Fibroblast of skin of right biceps (primary cell): ENCODE measurements at regions not wholly inside any gene's neighbourhood (a gene's known extent, or its start where the extent isn't known, plus 50 kb on each side); places are given as distances from the start of the nearest gene placed in this dataset.
A peak's percentile ranks its signal among the peaks of the same experiment; 100 is the strongest.

Experiments
- DNase-seq: peaks from one replicate; pipeline ENCODE4 v3.0.0-alpha.2; 2013

DNA sequence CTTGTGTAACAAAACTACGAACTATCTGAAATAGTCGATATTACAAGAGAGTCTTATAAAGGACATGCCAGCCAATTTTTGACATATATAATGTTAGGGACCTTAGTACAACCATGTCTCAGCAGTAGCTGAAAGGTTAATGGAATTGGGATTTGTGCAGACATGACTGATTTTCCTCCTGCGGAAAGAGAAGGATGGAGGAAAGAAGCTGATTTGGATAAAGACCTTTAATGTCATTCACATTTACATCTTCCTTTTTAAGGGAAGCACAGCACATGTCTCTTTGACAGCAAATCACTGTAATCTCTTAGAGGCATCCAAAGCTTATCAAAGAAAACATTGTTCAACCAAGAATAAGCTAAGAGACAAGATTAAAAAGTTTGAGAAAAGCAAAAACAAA, 1976.2 kb upstream of the IGFBP7 start:
- DNase-seq = no peak

DNA sequence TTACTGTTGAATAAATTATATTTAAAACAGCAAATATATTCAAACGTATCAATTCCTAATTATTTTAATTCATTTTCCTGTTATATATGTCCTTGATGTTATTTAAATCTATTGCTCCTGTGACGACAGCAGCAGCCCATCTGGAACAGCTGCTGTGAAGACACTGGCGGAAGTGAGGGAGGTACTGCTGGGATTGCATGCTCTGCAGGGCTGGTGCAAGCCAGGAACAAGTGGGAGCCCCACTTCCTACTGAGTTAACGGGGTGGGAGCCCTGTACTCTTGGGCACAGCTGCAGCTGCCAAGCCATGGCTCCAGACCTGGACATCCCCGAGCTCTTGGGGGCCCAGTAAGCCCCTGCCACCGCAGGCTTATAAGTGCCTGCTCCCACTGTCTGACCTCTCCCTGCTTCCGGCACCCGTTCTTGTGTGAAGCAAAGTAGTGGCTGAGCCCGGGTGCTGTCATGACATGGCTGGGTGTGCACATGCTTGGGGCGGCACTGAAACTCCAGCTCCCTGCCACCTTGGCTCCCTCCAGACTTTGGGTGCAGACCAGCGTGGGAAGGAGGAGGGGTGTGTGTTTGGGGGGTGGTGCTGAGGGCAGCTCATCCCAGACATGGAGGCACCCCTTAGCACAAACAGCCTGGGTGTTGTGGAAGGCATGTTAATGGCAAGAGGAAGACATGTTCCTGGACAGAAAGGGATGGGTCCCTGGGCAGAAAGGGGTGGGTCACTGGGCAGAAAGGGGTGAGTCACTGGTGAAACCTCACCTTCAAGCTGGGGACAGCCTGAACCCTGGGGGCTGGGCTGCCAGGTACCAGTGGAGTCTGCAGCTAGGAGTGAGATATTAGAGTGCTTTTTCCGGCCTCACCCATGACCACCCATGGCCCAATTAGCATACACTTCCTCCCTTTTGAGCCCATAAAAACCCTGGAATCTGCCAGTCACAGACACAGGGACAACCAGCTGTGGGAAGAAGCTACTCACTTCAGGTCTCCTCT, 1981.3 kb upstream of the IGFBP7 start:
- DNase-seq = no peak

DNA sequence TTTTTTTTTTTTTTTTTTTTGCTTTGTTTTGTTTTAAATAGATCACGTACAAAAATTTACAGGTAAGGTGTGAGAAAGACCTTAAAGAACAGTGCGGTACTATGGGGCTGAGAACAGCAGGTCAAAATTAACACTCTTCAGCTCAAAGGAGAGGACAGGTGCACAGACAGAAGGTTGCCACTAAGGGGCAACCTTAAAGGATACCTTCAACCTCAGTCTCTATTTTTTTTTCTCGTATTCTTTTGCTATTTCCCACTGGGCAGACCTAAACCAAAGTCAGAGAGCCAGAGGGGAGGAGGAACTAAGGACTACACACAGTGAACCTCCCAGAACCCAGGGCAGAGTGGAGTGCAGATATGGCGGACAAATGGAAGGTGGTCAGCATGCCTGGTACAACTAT, 1984.3 kb upstream of the IGFBP7 start:
- no peak for DNase-seq

DNA sequence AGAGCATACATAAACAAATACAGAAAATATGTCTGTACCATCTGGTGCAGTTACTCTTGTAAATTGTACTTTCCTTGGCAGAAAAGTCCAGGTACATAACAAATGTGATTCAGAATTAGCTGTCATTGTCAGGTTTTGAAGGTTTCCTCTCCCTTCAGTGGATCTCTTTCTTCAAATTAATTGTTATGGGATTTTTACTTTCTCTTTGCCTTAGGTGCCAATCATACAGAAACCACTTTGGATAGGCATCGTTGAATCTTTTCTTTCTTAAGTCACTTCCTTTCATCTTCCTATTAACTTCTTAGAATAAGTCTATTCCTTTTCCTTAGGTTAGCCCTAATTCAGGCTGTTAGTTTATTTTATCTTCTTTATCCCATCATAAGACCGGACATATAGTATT, 1992.1 kb upstream of the IGFBP7 start:
- no peak for DNase-seq

DNA sequence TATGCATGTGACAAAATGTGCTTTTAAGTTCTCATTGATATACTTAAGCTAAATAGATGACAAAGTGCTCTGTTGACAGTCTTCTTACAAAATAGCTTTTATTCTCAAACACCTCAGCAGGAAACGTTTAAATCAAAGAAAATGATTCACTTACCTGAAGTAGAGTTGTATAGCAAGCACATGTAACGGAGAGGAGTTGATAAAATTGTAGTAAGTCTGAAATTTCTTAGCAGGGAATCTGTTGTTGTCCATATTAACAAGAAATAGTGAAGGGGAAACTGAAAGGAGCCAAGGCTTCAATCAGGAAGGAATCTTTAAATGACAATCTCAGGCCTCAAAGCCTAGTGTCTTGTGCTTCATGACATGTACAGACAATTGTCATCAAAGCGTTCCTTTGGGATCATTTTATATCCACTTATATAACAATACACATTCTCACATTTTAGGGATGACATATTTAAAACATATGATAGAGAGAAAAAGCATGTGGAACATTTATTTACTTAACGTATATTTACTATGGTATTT, 2010.2 kb upstream of the IGFBP7 start:
- DNase-seq = no peak

DNA sequence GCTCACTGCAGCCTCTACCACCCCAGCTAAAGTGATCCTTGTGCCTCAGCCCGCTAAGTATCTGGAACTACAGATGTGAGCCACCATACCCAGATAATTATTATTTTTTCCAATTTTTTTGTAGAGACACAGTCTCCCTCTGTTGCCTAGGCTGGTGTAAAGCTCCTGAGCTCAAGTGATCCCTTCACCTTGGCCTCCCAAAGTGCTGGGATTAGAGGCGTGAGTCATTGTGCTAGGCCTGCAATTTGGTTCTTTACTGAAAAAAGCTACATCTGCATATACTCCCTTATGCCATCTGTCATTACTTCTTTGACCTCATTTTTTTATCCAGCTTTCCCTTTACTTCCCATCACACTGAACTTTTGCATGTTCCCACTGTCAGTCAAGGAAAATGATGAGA, 2012.4 kb upstream of the IGFBP7 start:
- no peak for DNase-seq

DNA sequence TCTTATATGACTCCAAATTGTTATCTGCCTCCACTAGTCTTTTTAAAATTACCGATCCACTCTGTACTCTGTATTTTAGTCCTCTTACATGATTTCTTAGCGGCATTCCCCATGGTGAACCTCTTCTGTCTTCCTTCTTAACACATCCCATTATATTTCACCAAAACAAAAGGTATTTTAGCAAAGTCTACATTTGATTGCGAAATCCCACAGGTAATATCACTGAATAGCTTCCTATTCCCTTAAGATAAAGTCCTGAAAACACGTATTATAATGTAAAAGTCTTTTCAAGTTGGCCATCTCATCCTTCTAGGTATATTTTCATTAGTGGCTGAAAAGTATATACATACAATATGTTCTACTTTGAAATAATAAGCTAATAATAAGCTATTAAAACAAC, 2016.0 kb upstream of the IGFBP7 start:
- no peak for DNase-seq

DNA sequence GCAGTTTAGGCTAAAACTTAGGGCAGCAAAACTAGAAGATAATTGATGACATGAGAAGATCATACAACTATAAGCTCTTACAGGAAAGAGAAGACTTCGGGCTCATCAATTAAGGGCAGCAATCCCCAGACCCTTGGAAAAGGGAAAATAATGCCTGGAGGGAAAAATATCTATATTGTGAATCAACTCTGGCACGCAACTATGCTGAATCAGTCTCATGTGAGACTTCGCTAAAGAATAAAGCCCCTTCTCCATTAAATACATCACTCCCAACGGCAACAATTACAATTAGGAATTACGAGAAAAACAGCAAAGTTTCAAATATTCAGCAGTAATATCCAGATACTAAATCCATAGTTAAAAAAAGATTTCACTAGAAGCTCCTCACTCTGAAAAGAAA, 2016.8 kb upstream of the IGFBP7 start:
- DNase-seq = no peak

DNA sequence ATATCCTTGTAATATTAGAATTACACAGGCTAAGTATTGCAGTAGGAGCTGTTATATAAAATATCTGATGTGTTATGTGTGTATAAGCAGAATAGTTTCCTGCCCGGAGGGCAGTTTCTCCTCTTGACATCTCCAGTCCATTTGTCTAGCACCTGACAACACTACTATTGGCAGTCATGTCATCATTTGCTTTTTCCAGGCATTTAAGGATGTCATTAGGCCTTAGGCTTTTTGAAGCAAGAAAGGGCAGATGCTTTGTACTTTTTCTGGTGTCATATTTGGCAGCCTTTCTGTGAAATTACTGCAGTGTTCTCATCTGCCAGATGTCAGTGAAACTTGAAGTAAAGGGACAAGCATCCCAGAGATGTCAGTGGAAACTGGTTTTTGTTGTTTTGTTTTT, 2017.6 kb upstream of the IGFBP7 start:
- DNase-seq = no peak

DNA sequence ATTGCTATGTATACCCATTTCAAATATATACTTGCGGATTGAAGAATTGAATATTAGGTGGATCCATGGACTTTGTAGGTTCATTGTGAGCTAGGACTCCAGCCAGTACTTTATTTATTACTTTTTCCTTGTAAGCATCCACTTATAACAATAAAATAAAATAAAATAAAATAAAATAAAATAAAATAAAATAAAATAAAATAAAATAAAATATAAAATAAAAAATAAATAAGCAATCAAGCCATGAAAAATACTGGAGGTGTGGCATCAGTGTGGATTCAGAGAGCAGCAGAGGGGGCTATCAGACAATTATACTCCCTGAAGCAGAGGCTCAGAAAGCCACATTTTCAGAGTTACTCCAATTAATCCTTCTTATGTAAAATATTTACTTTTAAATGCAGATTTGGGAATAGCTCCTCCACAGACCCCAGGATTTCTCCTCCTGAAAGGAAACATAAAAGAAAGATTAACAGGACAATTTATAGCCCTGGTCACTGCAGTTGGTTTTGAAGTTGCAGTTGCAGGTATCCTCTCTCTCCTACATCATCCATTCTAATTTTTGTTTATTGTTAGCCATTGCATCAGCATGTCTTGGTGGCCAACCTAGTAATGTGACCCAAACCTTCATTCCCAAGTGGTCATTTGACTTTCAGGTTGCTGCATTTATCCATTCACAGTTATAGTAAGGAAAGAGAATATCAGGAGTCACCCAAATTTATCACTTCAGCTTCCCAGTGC, 2025.2 kb upstream of the IGFBP7 start:
- DNase-seq = no peak

DNA sequence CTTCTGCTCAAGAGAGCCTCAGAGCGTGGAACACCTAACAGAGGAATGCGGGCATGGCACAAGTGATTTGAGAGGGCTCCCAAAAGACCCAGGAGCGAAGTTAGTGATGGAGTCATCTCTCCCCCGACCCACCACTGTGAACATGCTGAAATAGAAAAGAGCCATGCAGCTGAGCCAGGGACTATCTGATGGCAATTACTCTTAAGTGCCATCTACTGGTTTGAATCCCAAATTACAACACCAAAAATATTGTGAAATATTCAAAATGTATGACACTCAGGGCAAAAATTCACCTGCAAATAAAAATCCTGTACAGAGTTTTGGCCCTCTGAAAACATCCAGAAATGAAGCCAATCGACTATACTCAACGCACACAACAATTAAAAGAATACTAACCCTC, 2038.9 kb upstream of the ADGRL3 start:
- DNase-seq = no peak

DNA sequence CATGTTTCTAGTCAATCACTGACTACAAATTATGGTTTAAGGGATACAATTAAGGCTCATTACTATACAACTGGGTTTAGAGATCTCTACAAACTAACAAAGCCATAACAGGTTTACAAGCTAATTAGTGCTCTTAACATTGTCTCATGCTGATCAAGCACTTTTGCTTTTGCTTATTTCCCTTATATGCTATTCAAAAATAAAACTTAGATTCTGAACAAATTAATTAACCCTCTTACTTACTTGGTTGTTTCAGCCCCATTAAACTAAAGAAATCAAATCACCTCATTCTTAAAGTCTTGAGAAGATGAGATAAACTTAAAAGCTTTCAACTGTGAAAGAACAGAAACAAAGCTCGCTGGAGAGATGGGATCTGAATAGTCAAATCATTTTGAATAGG, 2024.5 kb upstream of the ADGRL3 start:
- no peak for DNase-seq

DNA sequence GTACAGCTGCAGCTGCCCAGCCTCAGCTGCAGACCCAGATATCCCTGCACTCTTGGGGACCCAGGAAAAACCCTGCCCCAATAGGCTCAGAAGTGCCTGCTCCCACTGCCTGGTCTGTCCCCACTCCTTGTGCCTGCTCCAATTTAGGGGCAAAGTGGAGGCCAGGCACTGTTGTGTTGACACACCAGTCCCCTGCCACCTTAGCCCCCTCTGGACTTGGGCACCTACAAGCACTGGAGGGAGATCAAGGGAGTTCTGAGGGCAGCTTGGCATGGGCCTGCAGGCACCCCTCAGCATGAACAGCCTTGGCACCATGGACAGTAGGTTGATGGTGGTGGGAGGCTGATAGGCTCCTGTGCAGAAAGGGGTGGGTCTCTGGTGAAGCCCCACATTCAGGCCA, 2020.8 kb upstream of the ADGRL3 start:
- no peak for DNase-seq

DNA sequence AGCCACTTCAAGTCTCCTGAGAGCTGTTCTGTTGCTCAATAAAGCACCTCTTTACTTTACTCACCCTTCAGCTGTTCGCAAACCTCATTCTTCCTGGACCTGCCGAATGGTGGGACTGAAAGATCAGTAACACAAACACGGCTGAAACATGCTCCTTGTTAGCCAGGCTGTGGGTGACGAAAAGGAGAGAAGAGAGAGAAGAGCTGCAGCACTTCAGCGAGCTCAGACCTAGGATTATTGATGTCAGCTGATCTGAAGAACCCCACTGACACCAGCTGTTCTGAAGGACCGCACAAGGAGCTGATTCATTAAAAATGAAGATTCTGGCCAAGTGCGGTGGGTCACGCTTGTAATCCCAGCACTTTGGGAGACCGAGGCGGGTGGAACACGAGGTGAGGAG, 2020.0 kb upstream of the ADGRL3 start:
- DNase-seq = no peak

DNA sequence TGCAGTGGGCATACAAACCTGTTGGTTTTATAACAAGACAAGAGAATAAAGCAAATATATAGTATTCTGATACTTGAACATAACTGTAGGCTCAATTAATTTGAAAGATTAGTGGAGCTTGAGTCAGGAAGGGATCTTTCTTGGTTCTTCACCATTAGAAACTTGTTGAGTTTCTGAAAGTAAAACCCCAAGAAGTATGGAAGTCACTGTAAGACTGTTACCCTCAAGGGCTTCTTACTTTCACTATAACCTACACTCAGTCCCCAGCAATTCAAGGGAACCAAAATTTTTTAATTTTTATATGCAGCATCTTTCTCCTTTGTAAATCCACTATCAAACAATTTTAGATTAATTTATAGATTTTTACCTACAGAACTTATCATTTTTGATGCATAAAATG, 2019.2 kb upstream of the ADGRL3 start:
- no peak for DNase-seq

DNA sequence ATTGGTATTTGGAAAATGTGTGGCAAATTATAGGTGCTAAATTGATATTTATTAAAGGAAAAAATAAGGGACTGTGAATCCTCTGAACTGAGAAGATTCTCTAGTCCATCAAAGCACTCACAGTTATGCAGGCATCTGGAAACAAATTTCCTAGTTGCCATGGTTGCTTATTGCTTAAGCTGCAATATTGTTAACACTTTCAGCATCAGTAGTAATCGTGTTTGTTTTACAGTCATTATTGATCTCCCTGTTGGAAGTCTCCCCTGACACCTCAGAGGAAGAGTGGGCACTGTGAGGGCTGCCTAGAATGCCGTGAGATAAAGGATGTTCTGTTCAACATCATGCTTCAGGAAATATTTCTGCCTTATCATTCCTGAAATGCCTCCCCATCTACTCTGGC, 2004.3 kb upstream of the ADGRL3 start:
- DNase-seq = no peak

DNA sequence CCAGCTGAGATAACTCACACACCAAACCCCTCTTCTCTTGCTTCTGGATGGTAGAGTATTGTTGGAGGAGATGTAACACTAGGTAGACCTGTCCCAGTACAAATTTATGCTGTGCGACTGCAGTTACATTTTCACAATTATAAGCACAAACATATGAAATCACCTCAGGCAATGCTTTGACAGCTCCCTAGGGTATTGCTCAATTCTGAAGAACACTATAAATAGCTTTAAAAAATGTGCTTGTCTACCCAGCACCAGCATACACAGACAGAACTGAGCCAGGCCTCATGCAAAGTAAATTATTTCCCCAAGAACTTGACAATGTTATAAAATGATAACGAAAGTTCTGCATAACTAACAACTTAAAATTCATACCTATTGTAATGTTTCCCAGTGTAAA, 1999.1 kb upstream of the ADGRL3 start:
- peak; percentile 11 for DNase-seq

DNA sequence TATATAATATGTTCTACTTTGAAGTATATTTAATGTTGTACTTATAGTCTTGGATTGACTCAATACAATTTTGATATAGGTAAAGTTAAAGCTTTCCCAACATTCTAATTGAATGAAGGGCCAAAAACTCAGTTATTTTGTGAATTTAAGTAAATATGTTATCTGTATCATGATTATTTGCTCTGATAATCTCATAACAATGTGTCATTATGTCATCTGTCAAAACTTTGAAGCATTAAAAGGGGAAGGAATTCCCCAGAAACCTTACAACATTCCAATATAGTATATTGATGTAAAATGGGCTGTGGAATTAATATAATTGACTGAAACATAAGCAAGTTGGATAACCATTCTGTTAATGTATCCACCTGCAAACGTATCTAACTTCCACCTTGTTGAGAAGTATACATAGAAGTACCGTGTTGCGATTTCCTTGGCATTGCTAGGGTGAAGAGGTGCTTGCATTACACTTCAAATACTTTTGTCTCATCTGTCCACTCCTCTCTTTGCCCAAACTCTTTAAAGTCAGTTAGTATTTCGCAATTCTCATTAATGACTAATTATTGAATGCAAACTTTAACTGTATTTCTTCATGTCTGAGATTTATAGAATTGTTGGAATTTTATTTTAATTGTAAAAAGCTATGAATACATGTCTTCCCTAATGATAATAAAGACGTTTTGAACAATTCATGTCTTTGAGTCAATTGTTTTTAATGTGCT, 1982.1 kb upstream of the ADGRL3 start:
- DNase-seq = no peak

DNA sequence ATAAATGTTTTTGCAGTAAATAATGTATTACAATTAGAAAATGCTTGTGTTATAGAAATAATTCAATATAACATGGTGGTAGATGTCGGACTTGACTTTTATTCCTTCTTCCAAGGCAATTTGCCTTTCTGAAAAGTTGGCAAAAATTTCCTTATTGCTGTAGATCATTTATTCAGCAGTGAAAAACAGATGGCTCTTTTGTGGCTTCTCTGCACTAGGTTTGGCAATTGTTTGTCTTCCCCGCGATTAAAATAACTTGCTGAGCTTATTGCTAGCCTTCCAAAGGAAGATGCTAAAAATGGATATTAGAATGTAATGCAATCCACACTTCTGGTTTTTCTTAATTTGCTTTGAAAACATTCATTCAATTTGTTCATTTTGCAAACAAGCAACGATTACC, 1977.9 kb upstream of the ADGRL3 start:
- DNase-seq = no peak

DNA sequence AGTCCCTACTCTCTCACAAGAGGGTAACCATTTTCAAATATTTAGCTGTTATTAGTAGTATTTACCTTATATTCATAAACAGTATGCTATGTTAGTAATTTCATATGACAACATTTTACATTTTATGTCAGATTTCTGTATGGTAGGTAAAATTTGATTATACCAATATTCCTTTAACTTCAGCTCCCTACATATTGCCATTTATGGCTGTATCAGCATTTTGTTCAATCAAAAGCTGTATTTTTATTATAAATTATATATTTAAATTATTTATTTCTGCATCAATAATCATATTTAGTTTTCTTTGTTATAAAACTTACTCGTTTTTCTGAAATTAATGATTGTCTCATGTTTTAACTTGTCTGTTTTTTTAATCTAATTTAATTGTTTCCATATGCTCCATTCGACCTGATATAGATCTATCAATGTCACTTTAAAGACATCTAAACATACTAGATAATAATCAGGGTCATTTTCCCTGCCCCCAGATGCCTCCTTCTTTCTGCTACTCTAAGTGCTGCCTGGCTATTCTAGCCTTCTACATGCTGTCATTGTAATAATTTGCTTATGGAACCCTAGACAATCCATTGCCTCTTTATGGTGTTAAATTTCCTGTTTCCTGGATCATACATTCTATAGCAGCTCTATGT, 1976.7 kb upstream of the ADGRL3 start:
- DNase-seq = no peak

DNA sequence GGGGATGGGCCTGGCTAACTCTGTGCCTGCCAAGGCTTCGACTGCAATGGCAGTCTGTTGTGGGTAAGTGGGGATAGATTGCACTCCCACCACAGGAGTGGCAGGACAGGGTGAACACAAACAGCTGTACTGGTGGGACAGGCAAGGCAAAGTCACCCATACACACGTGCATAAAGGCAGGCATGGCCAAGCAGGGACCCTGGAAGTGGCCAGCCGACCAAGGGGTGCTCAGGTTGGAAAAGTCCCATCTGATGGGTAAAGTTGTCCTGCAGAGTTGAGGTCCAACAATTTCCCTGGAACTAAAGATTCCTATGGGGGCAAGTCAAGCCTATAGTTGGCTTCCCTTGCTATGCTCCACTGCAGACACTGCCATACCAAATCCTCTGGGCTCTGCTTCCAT, 1961.9 kb upstream of the ADGRL3 start:
- no peak for DNase-seq

DNA sequence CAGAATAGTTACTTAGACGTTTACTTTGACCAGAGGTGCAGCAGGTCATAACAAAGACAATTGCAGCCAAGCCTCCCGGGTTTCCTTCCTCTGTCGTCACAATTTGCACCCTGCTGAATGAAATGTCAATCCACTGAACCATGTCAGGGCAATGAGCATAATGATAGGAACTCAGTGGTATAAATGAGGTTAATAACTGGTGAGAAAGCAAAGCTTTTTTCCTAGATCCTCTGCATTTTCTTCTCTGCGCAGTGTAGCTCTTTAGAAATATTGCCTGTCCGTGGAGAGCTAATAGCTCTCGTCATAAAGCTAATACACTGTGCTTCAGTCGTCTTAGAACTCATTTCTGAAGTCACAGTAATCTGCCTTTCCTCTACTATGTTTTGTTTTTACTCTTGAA, 1960.1 kb upstream of the ADGRL3 start:
- no peak for DNase-seq

DNA sequence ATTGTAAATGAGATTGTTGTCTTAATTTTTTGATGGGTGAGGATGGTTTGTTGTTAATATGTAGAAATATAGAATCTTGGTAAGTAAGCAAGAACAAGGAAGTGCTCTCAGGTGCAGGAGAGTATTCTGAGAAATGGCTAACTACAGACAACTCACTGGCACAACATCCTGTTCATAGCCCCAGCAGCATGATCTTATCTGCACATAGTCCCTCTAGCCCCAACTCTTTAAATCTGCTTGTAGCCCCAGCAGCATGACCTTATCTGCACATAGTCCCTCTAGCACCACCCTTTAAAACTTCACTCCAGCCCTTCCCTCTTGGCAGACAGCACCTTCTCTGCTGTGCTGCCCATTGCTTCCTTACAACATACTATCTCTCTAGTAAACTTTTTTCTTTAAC, 1957.1 kb upstream of the ADGRL3 start:
- DNase-seq = no peak
